ENCODE measurements at regions not wholly inside any gene's neighbourhood (a gene's known extent, or its start where the extent isn't known, plus 50 kb on each side); places are given as distances from the start of the nearest gene placed in this dataset.

- intact Hi-C loops (cut with DNase I), result no loop called here
- Histone ChIP-seq H3K27ac (no peak overlapping the region), H3K4me1 (replicated peaks in 1 of 2) (no peaks in the 10 kb centered on the region), H3K36me3 (replicated peaks in 1 of 2) (no peaks in the 10 kb centered on the region), H3K4me3 (no peak overlapping the region), H3K9me3 (replicated peaks in 1 of 3) (no peaks in the 10 kb centered on the region), H3K27me3 (no peaks in the 10 kb centered on the region)
- 75 to 87% (median 81%) methylated on average over 3 of the region's 3 CpGs for WGBS, 4 donors
- TF ChIP-seq CTCF (IDR thresholded peaks at IDR 0.05) (no peak), POLR2A (IDR thresholded peaks at IDR 0.05) (no peak)
- no peak for DNase-seq
Measured at GRCh38 chr6:22199771-22200170, 97.1 kb downstream of the PRL start.

GRCh38 chr6:22204153-22204552, 92.7 kb downstream of the PRL start:
- no peak overlapping the region for H3K4me3 ChIP-seq
- no peak for DNase-seq
- WGBS, 4 donors, result 70 to 90% (median 82%) methylated on average over 5 to 6 of the region's 6 CpGs
- H3K9me3 ChIP-seq (replicated peaks in 1 of 3), result no peaks in the 10 kb centered on the region
- no peak for TF ChIP-seq POLR2A (IDR thresholded peaks at IDR 0.05)
- no peaks in the 10 kb centered on the region for H3K4me1 ChIP-seq (replicated peaks in 1 of 2)
- intact Hi-C loops (cut with DNase I), result no loop called here
- no peaks in the 10 kb centered on the region for H3K36me3 ChIP-seq (replicated peaks in 1 of 2)
- no peaks in the 10 kb centered on the region for H3K27me3 ChIP-seq
- no peak overlapping the region for H3K27ac ChIP-seq

- Histone ChIP-seq H3K4me1 (replicated peaks in 1 of 2) (no peaks in the 10 kb centered on the region), H3K36me3 (replicated peaks in 1 of 2) (no peaks in the 10 kb centered on the region), H3K27me3 (no peaks in the 10 kb centered on the region), H3K9me3 (replicated peaks in 1 of 3) (no peaks in the 10 kb centered on the region), H3K4me3 (no peak overlapping the region), H3K27ac (no peak overlapping the region)
- intact Hi-C loops (cut with DNase I), result no loop called here
- no peak for TF ChIP-seq CTCF (IDR thresholded peaks at IDR 0.05)
- TF ChIP-seq POLR2A (IDR thresholded peaks at IDR 0.05), result no peak
- no peak for DNase-seq
- 75 to 95% (median 81%) methylated on average over 1 of the region's 1 CpG for WGBS, 4 donors
Measured at GRCh38 chr6:22205266-22205665, 91.6 kb downstream of the PRL start.

- 88 to 96% (median 93%) methylated on average over 5 of the region's 5 CpGs for WGBS, 4 donors
- Histone ChIP-seq H3K36me3 (replicated peaks in 1 of 2) (no peaks in the 10 kb centered on the region), H3K27me3 (no peaks in the 10 kb centered on the region), H3K4me3 (no peak overlapping the region), H3K4me1 (replicated peaks in 1 of 2) (no peaks in the 10 kb centered on the region), H3K9me3 (replicated peaks in 1 of 3) (no peaks in the 10 kb centered on the region), H3K27ac (no peak overlapping the region)
- no peak for DNase-seq
- TF ChIP-seq CTCF (IDR thresholded peaks at IDR 0.05) (no peak), POLR2A (IDR thresholded peaks at IDR 0.05) (no peak)
- intact Hi-C loops (cut with DNase I), result no loop called here
Measured at GRCh38 chr6:22206106-22206505, 90.7 kb downstream of the PRL start.

GRCh38 chr6:22208026-22208425, 88.8 kb downstream of the PRL start:
- H3K36me3 ChIP-seq (replicated peaks in 1 of 2), result no peaks in the 10 kb centered on the region
- no peak overlapping the region for H3K27ac ChIP-seq
- no peaks in the 10 kb centered on the region for H3K27me3 ChIP-seq
- intact Hi-C loops (cut with DNase I), result no loop called here
- TF ChIP-seq CTCF (IDR thresholded peaks at IDR 0.05) (no peak), POLR2A (IDR thresholded peaks at IDR 0.05) (no peak)
- no peak for DNase-seq
- H3K9me3 ChIP-seq (replicated peaks in 1 of 3), result no peaks in the 10 kb centered on the region
- no peaks in the 10 kb centered on the region for H3K4me1 ChIP-seq (replicated peaks in 1 of 2)
- 58 to 70% (median 66%) methylated on average over 1 of the region's 1 CpG for WGBS, 4 donors
- no peak overlapping the region for H3K4me3 ChIP-seq

Data from adrenal gland (tissue), 9 donors.